Spinal cord (tissue), 9 donors: ENCODE measurements at regions not wholly inside any gene's neighbourhood (a gene's known extent, or its start where the extent isn't known, plus 50 kb on each side); places are given as distances from the start of the nearest gene placed in this dataset.
A peak's percentile ranks its signal among the peaks of the same experiment; 100 is the strongest.

Experiments used
- DNase-seq, 6 donors: peaks; one replicate each; pipeline versions ENCODE4 v3.0.0 to v3.0.0-alpha.2; 2013 to 2015; ENCODE audit warnings: low spot score in 6 of 6, low read depth in 4 of 6
- H3K27ac ChIP-seq: one replicate; pipeline ENCODE4 v1.5.1; 2013; ENCODE audit warnings: low read depth, low read length, control low read depth
- H3K27me3 ChIP-seq: one replicate; pipeline ENCODE4 v1.6.1; 2013; ENCODE audit warnings: low read length; ENCODE audit not compliant: control insufficient read depth, insufficient read depth
- H3K36me3 ChIP-seq: one replicate; pipeline ENCODE4 v1.6.1; 2013; ENCODE audit warnings: low read length; ENCODE audit not compliant: control insufficient read depth, insufficient read depth
- H3K4me1 ChIP-seq: one replicate; pipeline ENCODE4 v1.6.1; 2013; ENCODE audit warnings: low read length; ENCODE audit not compliant: control insufficient read depth, insufficient read depth
- H3K4me3 ChIP-seq: one replicate; pipeline ENCODE4 v1.5.1; 2013; ENCODE audit warnings: low read depth, low read length, control low read depth
- H3K9me3 ChIP-seq: one replicate; pipeline ENCODE4 v1.6.1; 2013; ENCODE audit warnings: low read length; ENCODE audit not compliant: control insufficient read depth, insufficient read depth
- WGBS: methylation state at CpG from one replicate; pipeline ENCODE4 v1.1.5; 2013; ENCODE audit warnings: missing lambda C conversion rate; ENCODE audit not compliant: insufficient coverage; 5-methylcytosine and 5-hydroxymethylcytosine counted together
- donor health status: healthy.

DNA sequence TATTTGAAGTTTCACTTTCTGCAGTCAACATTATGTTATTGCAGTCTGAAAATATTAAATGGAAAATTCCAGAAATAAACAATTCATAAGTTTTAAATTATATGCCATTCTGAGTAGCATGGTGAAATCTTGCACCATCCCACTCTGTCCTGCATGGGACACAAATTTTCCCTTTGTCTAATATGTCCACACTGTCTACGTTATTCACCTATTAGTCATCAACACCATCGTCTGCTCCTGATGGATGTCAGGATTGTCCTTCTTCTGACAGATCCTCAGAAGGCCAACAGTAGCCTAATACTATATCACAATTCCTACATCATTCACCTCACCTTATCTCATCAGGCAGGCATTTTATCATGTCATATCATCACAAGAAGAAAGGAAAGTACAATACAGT is 163.1 kb downstream of the TXNL1 start:
- DNase-seq = no peak
- H3K36me3 ChIP-seq = no peaks in the 10 kb centered on the region
- H3K4me3 ChIP-seq = no peak overlapping the region
- no peaks in the 10 kb centered on the region for H3K27me3 ChIP-seq
- no peaks in the 10 kb centered on the region for H3K4me1 ChIP-seq
- no peak overlapping the region for H3K27ac ChIP-seq
- H3K9me3 ChIP-seq = no peaks in the 10 kb centered on the region
- 88% methylated on average over 2 of the region's 2 CpGs for WGBS

- no peak for DNase-seq
- Histone ChIP-seq H3K36me3 (no peaks in the 10 kb centered on the region), H3K4me3 (no peak overlapping the region), H3K27me3 (no peaks in the 10 kb centered on the region), H3K4me1 (no peaks in the 10 kb centered on the region), H3K27ac (no peak overlapping the region), H3K9me3 (no peaks in the 10 kb centered on the region)
- 93% methylated on average over 7 of the region's 8 CpGs for WGBS
Measured at GRCh38 chr18:56473400-56474024, 164.9 kb downstream of the TXNL1 start.

GRCh38 chr18:56470406-56471351 is 167.7 kb downstream of the TXNL1 start:
- no peaks in the 10 kb centered on the region for H3K9me3 ChIP-seq
- 67% methylated on average over 1 of the region's 5 CpGs for WGBS
- H3K36me3 ChIP-seq = no peaks in the 10 kb centered on the region
- DNase-seq = peak in 1 of 6 donors; percentile 9
- H3K4me1 ChIP-seq = no peaks in the 10 kb centered on the region
- no peak overlapping the region for H3K4me3 ChIP-seq
- no peaks in the 10 kb centered on the region for H3K27me3 ChIP-seq
- no peak overlapping the region for H3K27ac ChIP-seq

DNA sequence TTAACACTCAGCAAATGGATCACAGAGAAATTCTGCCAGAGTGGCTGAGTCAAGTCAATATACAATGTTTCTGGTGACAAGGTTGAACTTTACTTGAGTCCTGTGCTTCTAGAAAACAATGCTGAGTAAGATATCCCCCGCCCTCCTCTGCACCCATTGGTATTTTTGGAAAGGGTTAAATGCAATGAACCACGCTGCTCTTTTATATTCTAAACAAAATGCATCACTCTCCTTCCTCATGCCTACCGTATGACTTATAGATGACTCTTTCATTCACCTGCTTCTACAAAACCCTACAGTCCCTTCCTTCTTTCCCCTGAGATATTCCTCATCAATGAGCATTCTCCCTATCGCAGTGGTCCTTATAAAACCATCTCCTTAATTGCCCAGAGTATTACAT is 168.8 kb downstream of the TXNL1 start:
- DNase-seq = no peak
- Histone ChIP-seq H3K4me1 (no peaks in the 10 kb centered on the region), H3K27ac (no peak overlapping the region), H3K9me3 (no peaks in the 10 kb centered on the region), H3K36me3 (no peaks in the 10 kb centered on the region), H3K4me3 (no peak overlapping the region), H3K27me3 (no peaks in the 10 kb centered on the region)
- WGBS = 71% methylated on average over 2 of the region's 4 CpGs

DNA sequence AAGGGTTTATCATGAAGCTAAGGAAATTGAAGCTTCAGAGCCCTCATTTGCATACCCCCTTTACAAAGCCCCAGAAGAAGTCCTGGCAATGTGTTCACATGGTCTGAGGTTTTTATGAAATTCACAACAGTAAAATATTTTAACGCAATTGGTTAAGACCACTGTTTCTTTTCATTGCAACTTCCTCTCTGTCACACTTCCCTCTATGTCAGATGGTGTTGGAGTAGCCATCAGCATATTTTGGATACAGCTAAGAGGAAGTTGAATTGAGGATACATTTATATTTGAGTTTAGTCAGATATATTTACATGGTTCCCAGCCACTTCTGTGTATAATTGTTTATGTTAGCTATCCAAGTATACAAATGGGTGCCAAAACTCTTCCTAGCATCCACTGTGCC is 170.0 kb downstream of the TXNL1 start:
- Histone ChIP-seq H3K4me3 (no peak overlapping the region), H3K27ac (no peak overlapping the region), H3K4me1 (no peaks in the 10 kb centered on the region), H3K9me3 (no peaks in the 10 kb centered on the region), H3K27me3 (no peaks in the 10 kb centered on the region), H3K36me3 (no peaks in the 10 kb centered on the region)
- WGBS = no CpG with 5 or more reads among the region's 1 CpG
- no peak for DNase-seq

DNA sequence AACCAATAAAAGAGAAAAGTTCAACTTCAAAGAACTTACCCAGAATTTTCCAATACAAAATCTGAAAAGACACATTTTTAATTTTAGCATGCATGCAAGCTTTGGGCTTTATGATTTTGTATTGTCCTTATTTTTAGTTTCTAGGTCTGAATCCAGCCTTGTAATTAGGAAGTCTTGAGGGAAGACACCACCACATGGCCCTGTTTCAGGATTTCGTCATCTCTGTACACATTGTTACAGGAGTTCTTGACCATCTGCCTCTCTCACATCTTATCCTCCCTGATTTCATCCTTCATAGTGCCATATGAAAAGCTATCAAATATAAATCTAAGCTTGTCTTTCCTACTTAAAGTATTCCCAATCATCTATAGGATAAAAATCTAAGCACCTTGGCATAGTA is 176.1 kb downstream of the TXNL1 start:
- Histone ChIP-seq H3K4me3 (no peak overlapping the region), H3K27ac (no peak overlapping the region), H3K9me3 (no peaks in the 10 kb centered on the region), H3K36me3 (no peaks in the 10 kb centered on the region), H3K27me3 (no peaks in the 10 kb centered on the region), H3K4me1 (no peaks in the 10 kb centered on the region)
- DNase-seq = no peak
- WGBS = no CpG with 5 or more reads among the region's 1 CpG

DNA sequence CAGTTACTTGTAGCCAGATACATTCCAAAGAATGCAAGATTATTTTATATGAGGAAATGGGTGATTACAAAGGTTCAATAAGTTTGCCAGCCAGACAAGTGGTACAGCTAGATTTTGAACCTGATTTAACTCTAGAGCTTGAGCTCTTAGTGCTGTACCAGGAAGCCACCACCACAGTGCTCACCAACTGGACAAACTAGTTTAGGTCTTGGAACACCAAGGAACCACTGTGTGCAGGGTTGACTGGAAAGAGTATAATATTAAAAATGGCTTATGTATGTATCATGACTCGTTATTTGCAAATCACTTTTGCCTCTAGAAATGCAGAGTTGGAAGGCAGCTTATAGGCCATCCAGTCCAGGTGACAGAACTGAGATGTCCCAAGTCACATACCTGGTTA is 177.2 kb downstream of the TXNL1 start:
- no peak for DNase-seq
- Histone ChIP-seq H3K27ac (no peak overlapping the region), H3K36me3 (no peaks in the 10 kb centered on the region), H3K4me1 (no peaks in the 10 kb centered on the region), H3K9me3 (no peaks in the 10 kb centered on the region), H3K27me3 (no peaks in the 10 kb centered on the region), H3K4me3 (no peak overlapping the region)
- WGBS = 83% methylated on average over 1 of the region's 1 CpG

DNA sequence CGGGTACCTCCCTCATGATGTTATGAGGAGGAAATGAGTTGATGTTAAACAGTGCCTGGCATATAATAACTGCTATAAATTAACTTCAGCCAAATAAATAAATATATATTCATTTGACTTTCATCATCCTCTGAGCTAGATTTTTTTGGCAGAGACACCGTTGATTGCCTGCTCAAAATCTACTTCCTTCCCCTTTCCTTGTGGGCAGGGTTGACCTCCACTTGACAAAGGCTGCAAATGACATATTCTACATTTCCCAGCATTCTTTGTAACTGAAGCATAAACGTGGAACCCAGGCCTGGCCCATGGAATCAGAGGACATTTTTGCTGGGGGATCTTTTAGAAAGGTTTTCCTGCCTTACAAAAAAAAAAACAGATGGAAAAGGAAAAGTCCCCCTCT is 177.8 kb downstream of the TXNL1 start:
- H3K36me3 ChIP-seq = no peaks in the 10 kb centered on the region
- H3K4me3 ChIP-seq = no peak overlapping the region
- no peaks in the 10 kb centered on the region for H3K27me3 ChIP-seq
- no peaks in the 10 kb centered on the region for H3K9me3 ChIP-seq
- H3K4me1 ChIP-seq = no peaks in the 10 kb centered on the region
- no peak overlapping the region for H3K27ac ChIP-seq
- DNase-seq = no peak
- WGBS = 100% methylated on average over 1 of the region's 3 CpGs

DNA sequence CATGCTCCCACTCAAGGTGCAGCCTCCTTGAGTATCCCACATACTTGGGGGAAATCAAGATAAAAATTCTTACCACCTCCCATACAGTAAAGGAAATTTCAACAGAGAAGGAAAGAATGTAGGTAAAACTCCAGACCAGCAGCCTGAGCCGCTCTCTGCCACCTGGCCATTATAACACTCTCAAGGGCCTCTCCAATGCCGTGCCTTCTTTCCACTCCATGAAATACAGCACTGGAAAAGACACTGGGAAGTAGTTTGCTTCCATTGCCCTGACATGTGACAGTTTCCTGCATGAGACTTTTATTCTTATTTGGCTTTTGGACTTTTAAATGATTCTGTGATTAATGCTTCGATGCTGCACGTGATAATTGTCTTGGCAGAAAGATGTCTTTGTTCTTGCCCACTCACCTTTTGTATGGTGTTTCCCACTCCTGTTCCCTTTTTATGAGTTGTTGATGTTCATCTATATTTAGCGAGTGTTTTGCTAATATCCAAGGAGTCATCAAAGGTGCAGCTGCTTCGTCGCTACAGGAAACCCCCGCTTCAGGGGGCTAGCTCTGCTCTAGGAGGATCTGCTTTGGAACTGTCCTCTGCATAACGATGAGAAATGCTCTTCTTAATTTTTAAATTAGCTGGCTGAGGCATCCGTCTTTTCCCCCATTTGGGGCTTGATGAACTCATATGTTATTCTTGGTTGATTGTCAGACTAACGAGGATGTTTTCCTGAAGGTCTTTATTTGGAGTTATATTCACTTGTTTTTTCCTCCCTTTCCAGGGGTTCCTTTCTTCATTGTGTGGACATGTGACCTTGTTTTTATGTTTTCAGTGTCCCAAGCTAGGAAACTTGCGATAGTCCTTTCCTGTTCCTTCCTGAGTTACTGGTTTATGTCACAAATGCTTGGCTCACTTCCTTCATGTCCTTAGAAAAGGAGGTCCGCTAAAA is 179.4 kb downstream of the TXNL1 start:
- Histone ChIP-seq H3K9me3 (no peaks in the 10 kb centered on the region), H3K36me3 (no peaks in the 10 kb centered on the region), H3K4me1 (no peaks in the 10 kb centered on the region), H3K27ac (peak overlapping the region; percentile 42), H3K27me3 (no peaks in the 10 kb centered on the region), H3K4me3 (no peak overlapping the region)
- WGBS = 56% methylated on average over 8 of the region's 13 CpGs
- DNase-seq = peak in 2 of 6 donors; percentile 33 to 37
